Body of pancreas (tissue), 4 donors: ENCODE measurements at regions not wholly inside any gene's neighbourhood (a gene's known extent, or its start where the extent isn't known, plus 50 kb on each side); places are given as distances from the start of the nearest gene placed in this dataset.
"Not testable (repeated sequence)": the region's sequence is repeated elsewhere in the genome, so short reads cannot be mapped to it uniquely, and the experiment has no call there.

Experiments used
- ATAC-seq: fragments of 150-250 bp; one replicate; pipeline ENCODE4 v1.9.1; 2016
- DNase-seq, 4 donors: peaks; one replicate each; pipeline ENCODE4 v3.0.0-alpha.2; 2019
- H3K27ac ChIP-seq, 4 donors: fragments of 200-600 bp; sonication (generic); 1 replicate in 3 of 4; 2 replicates in 1 of 4; pipeline versions ENCODE4 v1.5.1 to v1.6.1; 2016 to 2019; ENCODE audit warnings: mild to moderate bottlenecking in 1 of 4, mixed read lengths in 1 of 4, moderate library complexity in 1 of 4
- H3K27me3 ChIP-seq, 2 donors: fragments of 200-600 bp; sonication (generic); one replicate each; pipeline ENCODE4 v1.6.0; 2016; ENCODE audit warnings: mild to moderate bottlenecking in 1 of 2
- H3K36me3 ChIP-seq, 2 donors: fragments of 200-600 bp; sonication (generic); replicated peaks in 1 of 2; 2 replicates each; pipeline ENCODE4 v1.5.1; 2016; ENCODE audit warnings: low read depth in 2 of 2; ENCODE audit not compliant: insufficient read depth in 1 of 2
- H3K4me1 ChIP-seq: fragments of 200-600 bp; sonication (generic); one replicate; pipeline ENCODE4 v1.6.0; 2016
- H3K4me3 ChIP-seq, 2 donors: fragments of 200-600 bp; sonication (generic); 1 replicate in 1 of 2; 2 replicates in 1 of 2; pipeline ENCODE4 v1.5.1; 2016 to 2019
- H3K9me3 ChIP-seq, 3 donors: fragments of 200-600 bp; sonication (generic); 1 replicate in 2 of 3; 2 replicates in 1 of 3; pipeline ENCODE4 v1.5.1; 2016
- POLR2A ChIP-seq, 3 donors: fragments of 450-650 bp; IDR thresholded peaks; one replicate each; pipeline ENCODE4 v1.6.1; 2016; ENCODE audit warnings: antibody characterized with exemption in 3 of 3, mild to moderate bottlenecking in 2 of 3
- WGBS, 2 donors: methylation state at CpG; one replicate each; pipeline ENCODE4 v1.1.5; 2017; 5-methylcytosine and 5-hydroxymethylcytosine counted together
- intact Hi-C: fragments of 100-400 bp; cut with DNase I; formaldehyde crosslinking; loops from one replicate; pipeline ENCODE4 v1.15.1; 2023

GRCh38 chr3:75434913-75435793 lies 229.0 kb upstream of the FRG2C start:
- 0% methylated on average over 14 to 56 of the region's 73 CpGs for WGBS, 2 donors
- TF ChIP-seq POLR2A (IDR thresholded peaks at IDR 0.05), result peak in 2 of 3 donors; percentile 63 to 66
- DNase-seq, result peak; percentile 99 to 100 (median 100)

GRCh38 chr3:75435794-75436400 lies 228.2 kb upstream of the FRG2C start:
- H3K27me3 ChIP-seq, intact Hi-C loops, H3K36me3 ChIP-seq, ATAC-seq, DNase-seq, H3K9me3 ChIP-seq: not testable (repeated sequence)
- peaks cover 19% of the 10 kb centered on the region for H3K4me1 ChIP-seq
- WGBS, 2 donors, result 2 to 3% methylated on average over 3 to 27 of the region's 38 CpGs
- H3K27ac ChIP-seq, result peak overlapping the region; percentile 76 to 90 (median 82)
- peak overlapping the region; percentile 39 to 43 for H3K4me3 ChIP-seq

More at GRCh38 chr3:75434913-75435793, 229.0 kb upstream of the FRG2C start:
- H3K27me3 ChIP-seq, H3K9me3 ChIP-seq, intact Hi-C loops, H3K36me3 ChIP-seq: not testable (repeated sequence)
- peak overlapping the region; percentile 80 to 98 for H3K4me3 ChIP-seq
- H3K27ac ChIP-seq, result peak overlapping the region; percentile 76 to 90 (median 82)
- ATAC-seq, result peak; percentile 100
- peaks cover 19% of the 10 kb centered on the region for H3K4me1 ChIP-seq

DNA sequence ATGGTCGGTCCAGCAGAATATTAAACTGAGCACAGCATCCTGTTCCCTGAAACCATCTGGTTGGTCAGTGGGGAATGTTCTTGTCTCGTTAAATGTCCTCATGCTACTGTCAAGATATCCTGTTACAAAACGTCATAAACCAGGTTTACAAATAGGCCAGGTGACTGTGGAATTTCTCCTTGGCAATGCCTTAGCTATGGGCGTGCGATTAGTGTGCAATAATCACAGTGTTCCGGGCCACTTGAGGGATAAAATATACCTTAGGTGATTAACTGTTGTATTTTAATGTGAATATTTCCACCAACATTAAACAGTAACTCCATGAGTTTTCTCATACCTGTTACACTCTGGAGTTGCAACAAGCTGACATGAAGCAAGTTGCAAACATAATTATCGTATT lies 223.1 kb upstream of the FRG2C start:
- 84 to 86% methylated on average over 6 to 7 of the region's 7 CpGs for WGBS, 2 donors
- ATAC-seq, DNase-seq, H3K27me3 ChIP-seq, intact Hi-C loops, H3K4me3 ChIP-seq, H3K4me1 ChIP-seq, H3K36me3 ChIP-seq, H3K9me3 ChIP-seq, H3K27ac ChIP-seq: not testable (repeated sequence)

GRCh38 chr3:75444634-75445033 lies 219.5 kb upstream of the FRG2C start:
- H3K27me3 ChIP-seq, ATAC-seq, intact Hi-C loops, H3K36me3 ChIP-seq, H3K9me3 ChIP-seq, DNase-seq, H3K4me3 ChIP-seq, H3K27ac ChIP-seq, H3K4me1 ChIP-seq: not testable (repeated sequence)
- WGBS, 2 donors, result 87 to 95% methylated on average over 9 to 17 of the region's 19 CpGs

GRCh38 chr3:75445234-75445633 lies 218.9 kb upstream of the FRG2C start:
- H3K36me3 ChIP-seq, H3K4me3 ChIP-seq, ATAC-seq, H3K4me1 ChIP-seq, H3K9me3 ChIP-seq, H3K27me3 ChIP-seq, H3K27ac ChIP-seq, intact Hi-C loops, DNase-seq: not testable (repeated sequence)
- WGBS, 2 donors, result 78 to 90% methylated on average over 6 of the region's 6 CpGs

- H3K4me3 ChIP-seq, DNase-seq, H3K27ac ChIP-seq, intact Hi-C loops, H3K4me1 ChIP-seq, H3K27me3 ChIP-seq, H3K9me3 ChIP-seq, ATAC-seq, H3K36me3 ChIP-seq: not testable (repeated sequence)
- 88 to 92% methylated on average over 10 to 11 of the region's 11 CpGs for WGBS, 2 donors
These were observed 217.2 kb upstream of the FRG2C start for GRCh38 chr3:75446948-75447347.

GRCh38 chr3:75453328-75453727 lies 210.8 kb upstream of the FRG2C start:
- H3K27ac ChIP-seq, ATAC-seq, H3K27me3 ChIP-seq, H3K4me1 ChIP-seq, intact Hi-C loops, H3K9me3 ChIP-seq, H3K4me3 ChIP-seq, H3K36me3 ChIP-seq: not testable (repeated sequence)
- 44 to 45% methylated on average over 2 to 11 of the region's 11 CpGs for WGBS, 2 donors
- DNase-seq, result peak; percentile 27 to 66 (median 54)

GRCh38 chr3:75453839-75454238 lies 210.3 kb upstream of the FRG2C start:
- DNase-seq, H3K4me1 ChIP-seq, H3K9me3 ChIP-seq, H3K4me3 ChIP-seq, H3K27me3 ChIP-seq, intact Hi-C loops, ATAC-seq, H3K36me3 ChIP-seq, H3K27ac ChIP-seq: not testable (repeated sequence)
- 82% methylated on average over 1 of the region's 1 CpG for WGBS, 2 donors

- WGBS, 2 donors, result 75 to 86% methylated on average over 4 of the region's 4 CpGs
- H3K9me3 ChIP-seq, H3K36me3 ChIP-seq, DNase-seq, ATAC-seq, H3K4me1 ChIP-seq, H3K27ac ChIP-seq, H3K27me3 ChIP-seq, intact Hi-C loops, H3K4me3 ChIP-seq: not testable (repeated sequence)
These were observed 189.6 kb upstream of the FRG2C start for GRCh38 chr3:75474530-75474929.

GRCh38 chr3:75496600-75496999 lies 167.5 kb upstream of the FRG2C start:
- H3K36me3 ChIP-seq, H3K4me3 ChIP-seq, H3K27ac ChIP-seq, H3K4me1 ChIP-seq, H3K9me3 ChIP-seq, intact Hi-C loops, DNase-seq, ATAC-seq, H3K27me3 ChIP-seq: not testable (repeated sequence)
- 70 to 81% methylated on average over 2 of the region's 2 CpGs for WGBS, 2 donors

DNA sequence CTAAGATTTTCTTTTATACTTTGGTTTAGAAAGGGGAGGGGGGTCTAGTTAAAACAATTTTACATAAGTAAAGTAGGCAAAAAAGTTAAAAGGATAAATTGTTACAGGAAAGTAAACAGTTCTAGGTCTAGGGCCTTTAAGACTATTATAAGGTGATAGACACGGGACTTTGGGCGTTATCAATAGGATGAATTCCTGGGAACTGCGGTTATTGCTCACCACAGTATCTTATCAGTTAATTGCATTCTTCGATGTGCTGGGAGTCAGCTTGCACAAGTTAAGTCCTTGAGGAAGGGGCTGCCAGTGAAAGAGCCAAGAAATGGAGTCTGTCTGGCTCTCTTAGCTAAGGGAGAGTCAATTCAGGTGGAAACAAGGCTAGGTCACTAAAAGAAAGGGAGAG lies 163.8 kb upstream of the FRG2C start:
- intact Hi-C loops, H3K36me3 ChIP-seq, H3K27me3 ChIP-seq, ATAC-seq, DNase-seq, H3K27ac ChIP-seq, H3K4me3 ChIP-seq, H3K9me3 ChIP-seq: not testable (repeated sequence)
- H3K4me1 ChIP-seq, result peaks cover 16% of the 10 kb centered on the region
- WGBS, 2 donors, result 62 to 66% methylated on average over 4 of the region's 4 CpGs

DNA sequence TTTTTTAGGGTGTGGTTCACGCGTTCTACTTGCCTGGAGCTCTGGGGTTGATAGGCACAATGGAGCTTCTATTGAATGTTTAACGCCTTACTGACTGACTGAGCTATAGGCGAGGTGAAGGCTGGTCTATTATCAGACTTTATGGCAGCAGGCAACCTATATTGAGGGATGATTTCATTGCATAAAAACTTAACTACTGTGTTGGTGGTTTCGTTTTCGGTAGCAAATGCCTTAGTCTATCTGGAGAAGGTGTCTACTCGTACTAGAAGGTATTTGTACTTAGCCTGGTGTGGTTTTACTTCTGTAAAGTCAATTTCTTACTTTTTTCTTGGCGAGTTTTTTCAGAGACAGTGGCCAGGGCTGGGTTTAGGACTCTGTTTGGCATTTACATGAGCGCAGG lies 162.0 kb upstream of the FRG2C start:
- ATAC-seq, H3K27me3 ChIP-seq, H3K9me3 ChIP-seq, H3K36me3 ChIP-seq, H3K4me3 ChIP-seq, intact Hi-C loops, DNase-seq: not testable (repeated sequence)
- H3K4me1 ChIP-seq, result peaks cover 16% of the 10 kb centered on the region
- WGBS, 2 donors, result 83 to 84% methylated on average over 9 of the region's 9 CpGs
- peak overlapping the region in 1 of 4 donors; percentile 87 for H3K27ac ChIP-seq
